ENCODE measurements at regions not wholly inside any gene's neighbourhood (a gene's known extent, or its start where the extent isn't known, plus 50 kb on each side); places are given as distances from the start of the nearest gene placed in this dataset.

DNA sequence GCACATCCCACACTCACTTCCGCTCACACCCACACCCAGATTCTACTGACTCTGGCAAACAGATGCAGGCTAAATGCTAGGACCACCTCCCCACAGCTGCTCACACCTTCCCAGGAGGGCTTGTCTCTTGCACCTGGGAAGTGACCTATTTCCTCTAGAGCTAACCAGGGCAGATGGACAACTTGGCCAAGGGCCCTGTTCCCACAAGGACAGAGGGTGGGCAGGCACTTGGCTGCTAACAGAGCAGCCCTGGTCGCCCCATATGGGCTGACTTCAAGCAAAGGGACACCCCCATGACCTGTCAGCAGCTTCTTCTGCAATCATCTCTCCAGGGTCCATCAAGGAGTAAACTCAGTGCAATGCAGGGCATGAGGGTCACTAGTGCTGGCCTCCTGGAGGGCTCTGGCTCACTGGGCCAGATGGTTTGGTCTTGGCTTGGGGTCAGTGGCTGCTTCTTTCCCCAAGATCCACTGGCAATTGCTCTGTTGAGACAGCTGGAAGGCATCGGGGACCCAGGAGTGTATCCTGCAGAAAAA is 641.5 kb downstream of the PLPP3 start:
- no peak for DNase-seq (ENCODE audit: low read depth, low spot score)

DNA sequence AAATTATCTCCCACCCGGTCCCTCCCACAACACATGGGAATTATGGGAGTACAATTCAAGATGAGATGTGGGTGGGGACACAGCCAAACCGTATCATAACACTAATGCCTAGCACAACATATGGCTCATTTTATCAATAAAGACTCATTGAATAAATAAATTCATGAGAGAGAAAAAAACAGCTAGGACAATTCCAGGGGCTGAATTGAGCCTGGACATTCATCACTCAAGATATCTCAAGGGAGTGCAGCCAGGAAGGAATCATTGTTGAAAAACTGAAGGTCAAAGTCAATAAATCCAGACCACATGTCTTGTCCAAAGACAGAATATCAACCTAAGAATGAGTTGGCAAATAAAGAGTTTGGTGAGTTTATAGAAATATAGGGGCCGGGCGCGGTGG is 644.1 kb downstream of the PLPP3 start:
- DNase-seq (ENCODE audit: low read depth, low spot score): no peak

DNA sequence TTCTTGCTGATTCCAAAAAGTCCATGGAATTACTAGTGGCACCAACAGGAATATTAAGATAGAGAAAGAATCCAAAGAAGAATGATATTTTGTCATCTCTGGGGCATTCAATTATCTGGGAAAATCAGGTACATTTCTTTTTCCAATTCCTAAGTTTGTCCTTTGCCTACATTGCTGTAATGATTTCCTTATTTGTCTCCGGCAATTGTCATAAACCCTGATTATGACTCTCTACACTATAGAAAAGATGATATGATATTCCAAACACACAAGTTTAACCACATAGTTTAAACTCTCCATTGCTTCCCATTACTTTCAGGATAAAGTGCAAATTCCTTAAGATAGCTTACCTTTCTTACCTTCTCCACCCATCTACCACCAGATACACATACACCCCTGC is 647.0 kb downstream of the PLPP3 start:
- no peak for DNase-seq (ENCODE audit: low read depth, low spot score)

DNA sequence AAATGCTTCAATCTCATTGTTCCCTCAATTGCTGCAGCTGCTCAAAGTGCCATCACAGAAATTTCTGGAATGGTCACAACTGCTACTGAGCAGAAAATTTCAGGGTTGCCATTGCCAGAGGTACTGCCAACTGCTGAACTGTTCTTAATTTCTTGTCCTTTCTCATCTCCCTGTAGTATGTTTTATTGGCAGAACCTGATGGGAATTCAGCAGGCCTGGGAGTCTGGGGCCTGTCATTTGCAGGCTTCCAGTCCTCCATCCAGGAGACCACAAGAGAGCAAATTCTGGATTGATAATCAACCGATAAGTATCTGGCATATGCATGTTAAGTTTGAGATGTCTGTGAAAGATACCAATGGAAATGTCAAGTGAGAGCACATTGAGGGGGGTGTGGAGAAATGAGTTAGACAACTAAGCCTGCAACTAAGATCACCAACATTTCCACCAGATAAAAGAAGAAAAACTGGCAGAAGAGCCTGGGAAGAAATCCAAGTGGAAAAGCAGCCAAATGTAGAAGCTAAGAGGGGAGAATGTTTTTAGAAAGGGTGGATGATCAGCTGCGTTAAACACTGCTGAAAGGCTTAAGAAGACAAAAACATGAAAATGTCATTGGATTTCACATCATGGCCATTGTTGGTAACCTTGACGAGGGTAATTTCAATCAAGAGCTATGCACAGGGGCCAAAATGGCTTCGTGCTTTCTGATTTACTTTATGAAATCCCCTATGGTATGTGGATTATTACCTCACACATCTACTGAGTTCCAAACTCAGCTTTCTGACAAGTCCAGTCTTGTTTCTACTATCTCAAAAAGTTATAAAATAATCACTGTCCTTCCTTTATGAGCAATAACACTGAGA is 648.1 kb downstream of the PLPP3 start:
- DNase-seq (ENCODE audit: low read depth, low spot score): no peak

DNA sequence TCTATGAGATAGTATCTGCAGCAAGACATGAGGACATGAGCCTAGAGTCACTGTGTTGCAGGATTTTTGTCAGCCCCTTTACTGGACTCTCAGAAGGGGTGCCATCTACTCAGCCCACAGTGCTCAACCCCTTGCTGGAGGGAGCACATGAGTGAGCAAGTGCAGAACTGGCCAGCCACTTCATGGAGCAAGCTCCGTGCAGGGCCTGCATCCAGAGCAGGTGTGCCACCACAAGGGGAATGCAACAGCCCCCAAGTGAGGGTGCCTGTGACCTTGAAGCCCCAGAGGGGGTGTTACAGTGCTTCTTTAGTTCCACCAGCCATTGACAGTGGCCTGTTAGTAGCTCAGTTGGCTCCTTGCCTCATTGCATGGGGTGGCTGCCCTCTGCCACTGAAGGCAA is 649.7 kb downstream of the PLPP3 start:
- no peak for DNase-seq (ENCODE audit: low read depth, low spot score)

DNA sequence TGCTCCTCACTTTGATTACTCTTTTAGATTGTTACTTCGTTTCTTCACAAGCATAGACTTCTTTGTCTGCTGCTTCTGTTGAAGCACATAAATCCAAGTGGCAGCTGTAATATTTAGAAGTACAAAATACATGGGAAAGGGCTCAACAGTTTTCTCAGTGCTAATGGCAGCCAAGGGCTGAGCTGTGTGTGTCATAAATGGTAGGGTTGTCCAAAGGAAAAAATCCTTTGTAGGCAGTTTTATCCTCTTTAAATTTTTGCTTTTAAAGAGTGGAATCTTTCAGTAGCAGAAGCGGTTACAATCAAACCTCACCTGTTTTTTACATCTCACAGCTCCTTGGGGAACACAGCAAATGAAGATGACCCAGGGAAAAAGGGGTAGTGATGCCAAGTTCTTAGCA is 650.8 kb downstream of the PLPP3 start:
- DNase-seq (ENCODE audit: low read depth, low spot score): no peak

DNA sequence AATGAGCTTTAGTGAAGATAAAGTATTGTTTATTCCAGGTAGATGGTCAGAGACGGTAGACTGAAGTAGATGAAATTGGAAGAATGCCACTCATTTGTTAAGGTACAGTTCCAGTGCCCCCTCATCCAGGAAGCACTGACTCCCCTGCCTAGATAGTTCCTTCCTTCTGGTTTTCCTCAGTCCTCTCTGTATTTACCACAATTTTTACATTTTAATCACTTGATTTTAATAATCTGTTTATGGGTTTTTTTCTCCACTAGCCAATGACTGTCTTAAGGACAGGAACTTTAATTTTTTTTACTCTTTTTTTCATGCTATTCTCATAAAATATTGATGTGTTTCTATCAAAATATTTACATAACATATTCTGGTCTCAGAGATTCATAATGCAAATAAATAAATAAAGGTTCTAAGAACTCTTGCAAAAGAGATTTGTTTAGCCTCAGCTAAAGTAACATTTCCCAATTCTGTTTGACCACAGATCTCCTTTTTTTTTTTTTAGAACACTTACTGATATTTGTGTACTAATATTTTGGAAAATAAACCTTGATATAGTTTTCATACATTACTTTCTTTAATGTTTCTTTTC is 651.6 kb downstream of the PLPP3 start:
- no peak for DNase-seq (ENCODE audit: low read depth, low spot score)

DNA sequence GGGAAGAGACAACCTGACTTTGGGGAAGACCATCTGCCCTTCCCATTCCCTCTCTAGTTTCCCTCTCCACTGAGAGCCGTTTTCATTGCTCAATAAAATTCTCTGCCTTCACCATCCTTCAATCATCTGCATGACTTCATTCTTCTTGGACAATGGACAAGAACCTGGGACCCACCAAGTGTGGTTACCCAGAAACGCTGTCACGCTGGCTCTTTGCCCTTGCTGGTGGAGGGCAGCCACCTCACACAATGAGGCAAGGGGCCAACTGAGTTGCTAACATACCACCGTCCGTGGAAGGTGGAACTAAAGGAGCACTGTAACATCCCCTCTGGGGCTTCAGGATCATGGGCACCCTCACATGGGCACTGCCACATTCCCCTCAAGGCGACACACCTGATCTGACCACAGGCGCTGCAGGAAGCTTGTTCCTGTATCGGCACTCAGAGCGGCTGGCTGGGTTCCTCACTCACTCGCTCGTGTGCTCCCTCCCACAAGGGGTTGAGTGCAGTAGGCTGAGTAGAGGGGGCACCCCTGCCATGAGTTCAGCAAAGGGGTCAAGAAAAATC is 652.4 kb downstream of the PLPP3 start:
- DNase-seq (ENCODE audit: low read depth, low spot score): peak; percentile 69

DNA sequence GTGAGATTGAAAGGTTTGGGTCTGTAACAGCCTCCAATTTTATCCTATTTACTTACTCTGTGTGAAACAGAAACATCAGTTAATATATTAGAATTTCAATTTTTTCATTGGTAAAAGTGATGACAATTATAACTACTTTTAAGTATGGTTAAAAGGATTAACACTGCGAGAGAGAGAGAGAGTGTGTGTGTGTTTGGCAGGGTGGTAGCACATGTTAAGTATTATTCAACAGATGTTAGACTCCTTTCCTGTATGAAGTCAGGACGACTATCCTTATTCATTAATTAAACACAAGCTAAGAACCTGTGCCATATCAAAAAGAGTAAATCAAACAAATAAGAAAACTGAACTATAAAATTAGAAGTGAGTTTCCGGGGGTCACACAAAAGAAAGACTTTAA is 662.5 kb downstream of the PLPP3 start:
- no peak for DNase-seq (ENCODE audit: low read depth, low spot score)

DNA sequence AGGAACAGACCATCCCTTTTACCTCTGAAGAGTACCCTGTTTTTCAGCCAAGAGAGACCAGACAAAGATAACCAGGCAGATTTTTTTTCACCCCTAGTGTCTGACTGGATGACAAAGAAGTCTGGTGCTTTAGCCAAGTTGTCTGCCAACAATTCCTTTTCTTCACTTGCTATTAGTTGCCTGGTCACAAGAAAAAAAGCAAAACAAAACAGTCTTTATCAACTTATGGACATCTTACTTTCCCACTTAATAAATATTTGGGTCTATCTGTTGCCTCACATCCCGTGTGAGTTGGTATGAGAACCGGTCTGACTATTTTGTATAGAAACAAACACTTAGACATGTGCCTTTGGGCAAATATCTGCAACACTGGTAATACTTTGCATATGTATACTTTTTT is 662.9 kb downstream of the PLPP3 start:
- DNase-seq (ENCODE audit: low read depth, low spot score): peak; percentile 57

DNA sequence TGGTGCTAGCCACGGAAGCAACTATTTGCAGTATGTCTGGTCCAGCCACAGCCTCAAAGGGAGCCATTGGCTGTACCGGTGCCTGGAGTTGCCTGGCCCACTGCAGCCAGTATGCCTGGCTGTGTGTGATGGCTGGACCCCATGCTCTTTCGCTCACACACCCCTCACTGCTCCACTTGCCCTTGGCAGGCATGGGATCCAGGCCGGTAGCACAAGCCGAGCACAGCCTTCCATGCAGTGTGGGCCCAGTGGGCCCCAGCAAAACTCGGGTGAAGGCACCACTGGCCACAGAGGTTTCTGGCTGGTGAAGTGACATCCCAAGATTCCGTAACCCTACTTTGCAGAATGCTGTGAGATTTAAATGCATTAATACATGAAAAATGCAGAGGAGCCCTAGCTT is 665.8 kb downstream of the PLPP3 start:
- no peak for DNase-seq (ENCODE audit: low read depth, low spot score)

DNA sequence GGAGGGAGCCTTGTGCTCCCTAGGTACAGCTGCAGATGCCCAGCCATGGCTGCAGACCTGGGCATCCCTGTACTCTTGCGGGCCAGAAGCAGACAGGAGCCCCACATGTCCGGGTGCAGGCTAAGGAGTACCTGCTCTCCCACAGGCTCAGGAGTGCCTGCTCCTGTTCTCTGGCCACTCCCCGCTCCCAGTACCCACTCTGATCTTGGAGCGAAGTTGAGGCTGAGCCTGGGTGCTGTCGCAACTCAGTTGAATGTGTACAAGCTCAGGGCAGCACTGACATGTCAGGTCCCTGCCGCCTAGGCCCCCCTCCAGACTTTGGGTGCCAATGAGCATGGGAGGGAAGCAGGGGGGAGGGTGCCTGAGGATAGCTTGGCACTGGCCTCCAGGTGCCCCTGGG is 666.9 kb downstream of the PLPP3 start:
- no peak for DNase-seq (ENCODE audit: low read depth, low spot score)

DNA sequence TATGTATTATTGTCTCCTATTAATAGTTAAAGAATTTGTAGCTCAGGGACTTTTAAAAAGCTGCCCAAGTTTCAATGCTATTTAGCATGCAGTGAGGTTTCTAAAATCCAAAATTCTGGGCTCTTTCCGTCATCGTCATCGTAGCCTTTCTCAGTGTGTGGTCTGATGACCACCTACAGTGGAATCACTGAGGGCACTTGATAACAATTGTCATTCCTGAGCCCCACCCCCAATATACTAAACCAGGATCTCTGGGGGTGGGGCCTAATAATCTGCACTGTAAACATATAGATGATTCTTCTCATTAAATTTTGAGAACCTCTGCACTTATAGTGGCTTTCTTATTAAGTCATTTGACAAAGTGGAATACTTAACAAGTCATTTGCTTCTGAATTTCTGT is 674.8 kb downstream of the PLPP3 start:
- DNase-seq (ENCODE audit: low read depth, low spot score): no peak

DNA sequence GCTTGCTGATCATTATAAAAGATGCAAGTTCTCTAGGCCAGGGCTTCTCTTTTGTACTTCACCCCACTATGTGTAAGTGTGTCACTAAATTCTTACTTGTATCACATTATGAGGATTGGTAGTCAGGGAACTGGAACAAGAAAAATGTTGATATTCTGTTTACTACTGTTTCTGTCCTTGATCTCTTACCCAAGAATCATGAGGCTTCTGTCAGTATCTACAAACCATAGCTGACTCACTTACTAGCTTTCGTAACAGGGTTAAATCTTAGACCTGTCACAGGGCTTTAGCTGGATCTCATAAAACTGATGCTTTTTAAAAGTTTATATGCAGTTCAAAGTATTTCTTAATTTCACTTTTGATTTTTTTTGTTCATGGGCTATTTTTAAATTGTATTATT is 681.2 kb downstream of the PLPP3 start:
- no peak for DNase-seq (ENCODE audit: low read depth, low spot score)

DNA sequence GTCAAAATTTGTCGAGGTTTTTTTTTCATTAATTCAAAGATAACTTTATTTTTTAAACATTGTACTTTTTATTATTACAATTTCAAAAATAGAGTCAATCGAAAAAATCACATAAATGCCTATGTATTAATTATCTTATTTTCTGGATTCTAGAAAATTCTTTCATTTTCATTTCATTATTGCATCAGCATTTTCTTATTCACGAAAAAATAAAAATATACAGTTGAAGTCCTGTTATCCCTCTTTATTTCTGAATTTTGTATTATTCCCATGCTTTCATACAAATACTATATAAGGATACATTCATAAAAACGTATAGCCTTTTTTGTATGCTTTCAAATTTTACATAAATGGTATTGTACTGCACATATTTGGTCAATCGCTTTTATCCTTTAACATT is 681.0 kb upstream of the USP24 start:
- no peak for DNase-seq (ENCODE audit: low read depth, low spot score)

DNA sequence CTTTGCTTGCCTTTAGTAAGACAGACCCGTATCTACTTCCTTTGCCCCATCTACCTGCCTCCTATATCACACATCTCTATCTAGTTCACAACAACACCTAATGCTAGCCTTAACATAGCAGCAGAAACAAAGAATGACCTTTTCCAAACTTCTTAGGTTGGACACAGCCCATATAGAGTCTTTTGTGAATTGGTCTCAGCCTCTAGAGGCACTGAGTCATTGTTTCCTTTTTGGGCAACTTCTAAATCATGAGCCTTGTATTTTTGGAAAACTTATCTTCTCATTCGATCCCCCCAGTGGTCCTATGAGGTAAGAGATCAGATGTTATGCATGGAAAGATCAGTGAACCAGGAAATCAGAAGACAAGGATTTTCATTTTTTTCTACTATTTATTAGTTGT is 679.4 kb upstream of the USP24 start:
- DNase-seq (ENCODE audit: low read depth, low spot score): no peak

DNA sequence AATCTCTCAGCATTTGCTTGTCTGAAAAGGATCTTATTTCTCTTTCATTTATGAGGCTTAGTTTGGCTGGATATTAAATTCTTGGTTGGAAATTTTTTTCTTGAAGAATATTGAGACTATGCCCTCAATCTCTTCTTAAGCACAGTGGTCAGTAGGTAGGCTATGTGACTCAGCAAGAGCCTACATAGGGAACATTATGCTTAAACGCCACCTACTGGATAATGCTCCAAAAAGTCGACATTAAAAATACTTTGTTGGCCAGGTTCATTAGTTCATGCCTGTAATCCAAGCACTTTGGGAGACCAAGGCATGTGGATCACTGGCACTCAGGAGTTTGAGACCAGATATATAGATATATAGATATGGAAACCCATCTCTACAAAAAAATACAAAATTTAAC is 678.0 kb upstream of the USP24 start:
- DNase-seq (ENCODE audit: low read depth, low spot score): peak; percentile 33

DNA sequence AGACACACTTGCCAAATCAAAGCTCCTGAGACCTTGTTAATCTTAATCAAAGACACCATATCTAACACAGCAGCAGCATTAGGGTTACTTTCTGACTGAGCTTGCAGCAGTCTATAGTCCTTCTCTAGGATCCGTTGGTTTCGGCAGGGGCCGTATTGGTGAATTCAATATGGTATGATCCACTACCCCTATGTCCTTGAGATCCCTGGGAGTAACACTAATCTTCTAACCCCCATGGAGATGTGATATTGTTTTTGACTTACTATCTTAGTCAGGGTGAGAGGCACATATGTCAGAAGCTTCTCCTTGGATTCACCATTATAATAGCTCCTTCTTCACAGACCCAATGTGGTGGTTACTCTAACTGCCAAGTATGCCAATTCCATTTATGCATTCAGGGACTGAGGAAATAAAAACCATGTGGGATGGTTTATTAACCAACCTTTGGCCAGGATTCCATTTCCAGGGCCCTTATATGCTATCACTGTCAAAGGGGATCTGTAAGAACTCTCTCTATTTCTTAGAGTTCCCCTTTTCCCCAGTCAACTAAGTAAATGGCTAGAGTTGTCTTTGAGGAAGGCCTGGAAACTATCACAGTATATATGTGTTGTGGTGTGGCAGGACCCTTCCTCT is 673.6 kb upstream of the USP24 start:
- DNase-seq (ENCODE audit: low read depth, low spot score): no peak

DNA sequence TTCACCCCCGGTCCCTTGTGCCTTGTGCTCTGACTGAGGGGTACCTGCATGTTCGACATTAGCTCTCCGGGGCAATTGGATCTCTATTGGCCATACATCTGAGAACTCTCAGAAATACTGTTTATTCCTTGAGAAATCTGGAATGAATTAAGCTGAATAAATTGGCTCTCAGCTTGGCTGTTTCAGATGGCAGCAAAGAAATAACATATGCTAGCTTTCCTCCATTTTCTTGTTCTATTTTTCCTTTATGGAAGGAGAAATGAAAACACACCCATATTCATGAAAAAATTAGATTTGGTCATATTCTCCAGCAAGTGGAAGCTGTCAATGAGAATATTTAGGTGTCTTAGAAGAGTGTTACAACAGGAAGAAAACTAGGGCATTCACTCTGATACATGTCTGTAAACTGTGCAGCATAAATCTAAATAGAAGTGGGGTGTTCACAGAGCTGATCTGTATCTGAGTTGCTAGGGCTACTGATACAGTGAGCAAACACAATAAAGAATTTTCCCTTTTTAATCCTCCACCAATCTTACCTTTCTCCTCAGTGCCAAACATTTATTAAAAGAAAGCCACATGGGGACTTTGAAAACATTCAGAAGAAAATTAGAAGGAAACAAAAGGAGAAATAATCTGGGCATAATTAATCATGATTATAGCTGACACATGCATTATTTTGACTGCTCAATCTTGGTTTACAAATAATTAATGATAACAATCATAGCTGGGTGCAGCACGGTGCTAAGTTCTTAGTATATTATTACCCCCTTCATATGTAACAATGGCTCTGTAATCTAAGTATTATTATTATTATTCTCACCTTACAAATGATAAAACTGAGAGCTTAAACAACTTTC is 671.9 kb upstream of the USP24 start:
- no peak for DNase-seq (ENCODE audit: low read depth, low spot score)

DNA sequence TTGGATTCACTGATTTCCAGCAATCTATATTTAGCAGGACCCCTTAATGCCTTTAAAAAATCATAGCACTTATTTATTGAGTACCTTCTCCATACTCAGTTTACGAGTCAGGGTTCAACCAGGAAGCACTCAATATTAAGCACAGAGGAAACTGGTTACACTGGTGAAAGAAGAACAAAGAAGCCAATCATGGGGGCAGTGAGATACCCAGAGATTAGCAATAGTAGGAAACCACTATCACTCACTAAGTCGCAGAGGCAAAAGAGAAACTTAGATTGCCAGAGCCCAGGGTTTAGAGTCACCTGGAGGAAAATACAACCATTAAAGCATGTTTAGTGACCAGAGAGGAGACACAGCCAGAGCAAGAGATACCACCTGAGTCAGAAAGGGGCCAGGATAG is 670.5 kb upstream of the USP24 start:
- no peak for DNase-seq (ENCODE audit: low read depth, low spot score)

DNA sequence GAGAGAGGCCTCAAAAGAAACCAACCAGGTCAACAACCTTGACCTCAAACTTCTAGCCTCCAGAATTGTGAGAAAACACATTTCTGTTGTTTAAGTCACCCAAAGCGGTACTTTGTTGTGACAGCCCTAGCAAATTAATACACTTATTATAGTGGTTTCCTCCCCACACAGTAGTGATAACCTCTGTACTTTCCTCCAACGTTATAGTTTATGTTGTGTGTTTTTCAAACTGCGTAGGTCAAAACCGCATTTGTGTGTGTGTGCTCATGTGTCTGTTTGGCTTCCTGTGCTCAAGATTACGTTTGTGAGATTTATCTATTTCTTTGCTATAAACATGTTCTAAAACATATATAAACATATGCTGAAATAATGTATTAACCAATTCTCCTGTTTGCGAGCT is 667.8 kb upstream of the USP24 start:
- no peak for DNase-seq (ENCODE audit: low read depth, low spot score)

DNA sequence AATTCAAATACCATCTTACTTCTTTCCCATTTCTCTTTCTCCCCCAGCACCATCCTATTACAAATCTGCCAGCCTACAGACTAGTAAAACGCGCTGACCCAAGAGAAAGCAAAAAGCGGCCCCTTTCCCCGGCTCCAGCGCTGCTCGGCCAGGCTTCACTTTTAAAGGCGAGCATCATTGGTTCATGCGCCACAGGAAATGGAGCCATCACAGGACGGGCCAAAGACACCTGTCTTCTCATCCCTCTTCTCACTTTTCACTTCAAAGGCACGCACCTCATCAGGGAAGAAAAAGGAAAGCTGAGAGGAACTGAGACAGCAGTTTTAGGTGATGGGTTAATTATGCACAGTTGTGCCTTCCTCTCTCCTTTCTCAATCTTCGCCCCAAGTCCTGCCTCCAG is 664.2 kb upstream of the USP24 start:
- no peak for DNase-seq (ENCODE audit: low read depth, low spot score)

All from astrocyte of the hippocampus (primary cell).